Vagina (tissue), 2 donors: ENCODE measurements at regions not wholly inside any gene's neighbourhood (a gene's known extent, or its start where the extent isn't known, plus 50 kb on each side); places are given as distances from the start of the nearest gene placed in this dataset.

ENCODE experiments used
- DNase-seq, 2 donors: peaks; one replicate each; pipeline ENCODE4 v3.0.0-alpha.2; 2017; ENCODE audit errors: extremely low spot score in 2 of 2
- H3K27ac ChIP-seq: fragments of 200-600 bp; sonication (generic); one replicate; pipeline ENCODE4 v1.5.1; 2019
- H3K27me3 ChIP-seq: fragments of 200-600 bp; sonication (generic); one replicate; pipeline ENCODE4 v1.5.1; 2019
- H3K36me3 ChIP-seq, 2 donors: fragments of 200-600 bp; sonication (generic); one replicate each; pipeline ENCODE4 v1.5.1; 2017 to 2019
- H3K4me1 ChIP-seq: fragments of 200-600 bp; sonication (generic); one replicate; pipeline ENCODE4 v1.5.1; 2019
- H3K4me3 ChIP-seq, 2 donors: fragments of 200-600 bp; sonication (generic); 1 replicate in 1 of 2; 2 replicates in 1 of 2; pipeline ENCODE4 v1.5.1; 2016 to 2019
- H3K9me3 ChIP-seq: fragments of 200-600 bp; sonication (generic); one replicate; pipeline ENCODE4 v1.5.1; 2019
- POLR2A ChIP-seq, 2 donors: fragments of 450-650 bp; IDR thresholded peaks; one replicate each; pipeline ENCODE4 v1.6.1; 2017; ENCODE audit warnings: antibody characterized with exemption in 2 of 2, mild to moderate bottlenecking in 2 of 2, moderate library complexity in 2 of 2
- POLR2AphosphoS5 ChIP-seq, 2 donors: sonication (generic); formaldehyde crosslinking; IDR thresholded peaks; one replicate each; pipeline ENCODE4 v1.9.0; 2017; ENCODE audit warnings: antibody characterized with exemption in 2 of 2, mild to moderate bottlenecking in 2 of 2, low read depth in 1 of 2; ENCODE audit not compliant: insufficient read depth in 1 of 2
- intact Hi-C: fragments of 100-400 bp; cut with DNase I; formaldehyde crosslinking; loops from one replicate; pipeline ENCODE4 v1.15.1; 2023
- TF ChIP-seq, protein P1 (sequence below), 3 experiments: fragments of 450-650 bp in 2 of 3; fragments of 200-600 bp in 1 of 3; sonication (generic) in 1 of 3; IDR thresholded peaks; one replicate each; pipeline ENCODE4 v1.5.1; 2017 to 2019; ENCODE audit warnings: antibody characterized with exemption in 3 of 3, mild to moderate bottlenecking in 2 of 3, moderate library complexity in 2 of 3

DNA sequence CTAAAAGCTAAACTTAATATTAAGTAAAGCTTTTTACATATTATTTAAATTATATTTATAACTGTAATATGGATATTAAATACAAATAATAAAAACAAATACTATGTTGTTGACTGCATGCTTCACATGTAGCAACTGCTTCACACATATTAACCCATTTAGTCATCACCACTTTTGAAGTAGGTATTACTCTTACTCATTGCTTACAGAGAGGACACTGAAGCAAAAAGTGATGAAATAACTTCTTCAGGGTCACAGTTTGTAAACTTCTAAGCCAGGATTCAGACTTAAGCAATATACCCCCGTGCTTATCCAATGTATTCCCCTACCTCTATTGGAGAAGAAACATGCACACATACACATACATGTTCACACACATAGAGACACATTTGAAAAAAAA is 166.6 kb downstream of the DKK2 start:
- no peak for TF ChIP-seq POLR2A (IDR thresholded peaks at IDR 0.05)
- H3K36me3 ChIP-seq = no peaks in the 10 kb centered on the region
- H3K27ac ChIP-seq = no peak overlapping the region
- no peak overlapping the region for H3K4me3 ChIP-seq
- DNase-seq = no peak
- H3K27me3 ChIP-seq = no peaks in the 10 kb centered on the region
- H3K4me1 ChIP-seq = no peaks in the 10 kb centered on the region
- H3K9me3 ChIP-seq = no peaks in the 10 kb centered on the region
- intact Hi-C loops = no loop called here

- no peaks in the 10 kb centered on the region for H3K27me3 ChIP-seq
- no peak overlapping the region for H3K27ac ChIP-seq
- no peaks in the 10 kb centered on the region for H3K4me1 ChIP-seq
- DNase-seq = no peak
- no peaks in the 10 kb centered on the region for H3K36me3 ChIP-seq
- H3K4me3 ChIP-seq = no peak overlapping the region
- H3K9me3 ChIP-seq = no peaks in the 10 kb centered on the region
- intact Hi-C loops = no loop called here
- TF ChIP-seq, protein P1, sequence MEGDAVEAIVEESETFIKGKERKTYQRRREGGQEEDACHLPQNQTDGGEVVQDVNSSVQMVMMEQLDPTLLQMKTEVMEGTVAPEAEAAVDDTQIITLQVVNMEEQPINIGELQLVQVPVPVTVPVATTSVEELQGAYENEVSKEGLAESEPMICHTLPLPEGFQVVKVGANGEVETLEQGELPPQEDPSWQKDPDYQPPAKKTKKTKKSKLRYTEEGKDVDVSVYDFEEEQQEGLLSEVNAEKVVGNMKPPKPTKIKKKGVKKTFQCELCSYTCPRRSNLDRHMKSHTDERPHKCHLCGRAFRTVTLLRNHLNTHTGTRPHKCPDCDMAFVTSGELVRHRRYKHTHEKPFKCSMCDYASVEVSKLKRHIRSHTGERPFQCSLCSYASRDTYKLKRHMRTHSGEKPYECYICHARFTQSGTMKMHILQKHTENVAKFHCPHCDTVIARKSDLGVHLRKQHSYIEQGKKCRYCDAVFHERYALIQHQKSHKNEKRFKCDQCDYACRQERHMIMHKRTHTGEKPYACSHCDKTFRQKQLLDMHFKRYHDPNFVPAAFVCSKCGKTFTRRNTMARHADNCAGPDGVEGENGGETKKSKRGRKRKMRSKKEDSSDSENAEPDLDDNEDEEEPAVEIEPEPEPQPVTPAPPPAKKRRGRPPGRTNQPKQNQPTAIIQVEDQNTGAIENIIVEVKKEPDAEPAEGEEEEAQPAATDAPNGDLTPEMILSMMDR (IDR thresholded peaks at IDR 0.05) = no peak
- TF ChIP-seq POLR2AphosphoS5 (IDR thresholded peaks at IDR 0.05; ENCODE audit: insufficient read depth in 1 of 2, low read depth in 1 of 2) = no peak
These were observed 167.6 kb downstream of the DKK2 start for GRCh38 chr4:106868381-106869035.

- intact Hi-C loops = no loop called here
- Histone ChIP-seq H3K4me1 (no peaks in the 10 kb centered on the region), H3K27me3 (no peaks in the 10 kb centered on the region), H3K27ac (no peak overlapping the region), H3K4me3 (no peak overlapping the region), H3K9me3 (no peaks in the 10 kb centered on the region), H3K36me3 (no peaks in the 10 kb centered on the region)
- TF ChIP-seq, protein P1 (IDR thresholded peaks at IDR 0.05) = no peak
- TF ChIP-seq POLR2AphosphoS5 (IDR thresholded peaks at IDR 0.05; ENCODE audit: insufficient read depth in 1 of 2, low read depth in 1 of 2) (no peak), POLR2A (IDR thresholded peaks at IDR 0.05) (no peak)
- DNase-seq = no peak
These were observed 171.9 kb downstream of the DKK2 start for GRCh38 chr4:106864231-106864630.

- TF ChIP-seq POLR2AphosphoS5 (IDR thresholded peaks at IDR 0.05; ENCODE audit: insufficient read depth in 1 of 2, low read depth in 1 of 2) = no peak
- TF ChIP-seq POLR2A (IDR thresholded peaks at IDR 0.05) = no peak
- TF ChIP-seq, protein P1 (IDR thresholded peaks at IDR 0.05) = no peak
- H3K4me1 ChIP-seq = no peaks in the 10 kb centered on the region
- H3K27ac ChIP-seq = no peak overlapping the region
- no peaks in the 10 kb centered on the region for H3K27me3 ChIP-seq
- H3K4me3 ChIP-seq = no peak overlapping the region
- H3K9me3 ChIP-seq = no peaks in the 10 kb centered on the region
- DNase-seq = no peak
- no peaks in the 10 kb centered on the region for H3K36me3 ChIP-seq
- intact Hi-C loops = no loop called here
These were observed 181.4 kb downstream of the DKK2 start for GRCh38 chr4:106854569-106855351.

- H3K27ac ChIP-seq = no peak overlapping the region
- no peaks in the 10 kb centered on the region for H3K36me3 ChIP-seq
- no peak overlapping the region for H3K4me3 ChIP-seq
- intact Hi-C loops = no loop called here
- no peaks in the 10 kb centered on the region for H3K9me3 ChIP-seq
- no peaks in the 10 kb centered on the region for H3K4me1 ChIP-seq
- no peaks in the 10 kb centered on the region for H3K27me3 ChIP-seq
- TF ChIP-seq POLR2A (IDR thresholded peaks at IDR 0.05) = no peak
- DNase-seq = no peak
These were observed 183.7 kb downstream of the DKK2 start for GRCh38 chr4:106852426-106852825.

- no peaks in the 10 kb centered on the region for H3K9me3 ChIP-seq
- no peak overlapping the region for H3K27ac ChIP-seq
- no peaks in the 10 kb centered on the region for H3K27me3 ChIP-seq
- H3K4me1 ChIP-seq = no peaks in the 10 kb centered on the region
- intact Hi-C loops = no loop called here
- TF ChIP-seq POLR2AphosphoS5 (IDR thresholded peaks at IDR 0.05; ENCODE audit: insufficient read depth in 1 of 2, low read depth in 1 of 2) (no peak), POLR2A (IDR thresholded peaks at IDR 0.05) (no peak)
- TF ChIP-seq, protein P1 (IDR thresholded peaks at IDR 0.05) = no peak
- H3K4me3 ChIP-seq = no peak overlapping the region
- no peaks in the 10 kb centered on the region for H3K36me3 ChIP-seq
- DNase-seq = no peak
These were observed 184.4 kb downstream of the DKK2 start for GRCh38 chr4:106851726-106852125.
